WERI-Rb-1 (cell line): ENCODE measurements at regions not wholly inside any gene's neighbourhood (a gene's known extent, or its start where the extent isn't known, plus 50 kb on each side); places are given as distances from the start of the nearest gene placed in this dataset.
"Not testable (repeated sequence)": the region's sequence is repeated elsewhere in the genome, so short reads cannot be mapped to it uniquely, and the experiment has no call there.

Source experiments
- DNase-seq: peaks from one replicate; pipeline ENCODE4 v3.0.0-alpha.2; 2020
- H3K27ac ChIP-seq: fragments of 250-450 bp; sonication (Bioruptor Pico); 2 replicates; pipeline ENCODE4 v1.5.1; 2020; ENCODE audit warnings: mild to moderate bottlenecking, moderate library complexity
- H3K27me3 ChIP-seq: fragments of 250-450 bp; sonication (Bioruptor Pico); 2 replicates; pipeline ENCODE4 v1.5.1; 2021; ENCODE audit warnings: mild to moderate bottlenecking, low read depth, moderate library complexity; ENCODE audit not compliant: insufficient read depth, severe bottlenecking
- H3K36me3 ChIP-seq: fragments of 250-450 bp; sonication (Bioruptor Pico); 2 replicates; pipeline ENCODE4 v1.5.1; 2020; ENCODE audit warnings: mild to moderate bottlenecking, moderate library complexity
- H3K4me3 ChIP-seq: 2 replicates; pipeline ENCODE4 v1.5.1; 2011; ENCODE audit warnings: low read depth, mild to moderate bottlenecking, control low read depth, low read length
- H3K9me3 ChIP-seq: fragments of 250-450 bp; sonication (Bioruptor Pico); 2 replicates; pipeline ENCODE4 v1.5.1; 2021; ENCODE audit warnings: mild to moderate bottlenecking, moderate library complexity; ENCODE audit not compliant: severe bottlenecking
- TF ChIP-seq, protein P1 (sequence below): IDR thresholded peaks from 2 replicates; pipeline ENCODE4 v1.5.1; 2011; ENCODE audit warnings: low read depth, mild to moderate bottlenecking, control low read depth, inconsistent platforms, low read length

DNA sequence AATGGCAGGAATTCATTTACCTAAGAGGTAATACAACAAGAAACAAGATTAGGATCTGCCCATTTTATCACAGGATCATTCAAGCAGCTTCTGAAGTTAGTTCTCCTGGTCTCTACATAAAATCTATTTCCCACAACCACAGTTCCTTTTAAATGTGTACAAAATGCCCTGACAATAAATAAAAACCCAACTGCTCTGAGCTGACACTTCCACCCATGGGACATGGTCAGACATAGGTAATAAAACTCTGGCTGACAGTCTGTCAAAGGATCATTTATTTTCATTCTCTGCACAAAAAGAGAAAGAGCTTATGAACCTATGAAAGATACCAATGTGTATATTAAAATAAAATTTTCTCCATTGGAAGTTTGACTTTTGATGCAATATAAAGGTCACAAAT lies 145.4 kb upstream of the PALMD start:
- no peaks in the 10 kb centered on the region for H3K9me3 ChIP-seq
- no peaks in the 10 kb centered on the region for H3K36me3 ChIP-seq
- H3K27me3 ChIP-seq: no peaks in the 10 kb centered on the region
- no peak overlapping the region for H3K27ac ChIP-seq
- no peak for DNase-seq
- TF ChIP-seq, protein P1, sequence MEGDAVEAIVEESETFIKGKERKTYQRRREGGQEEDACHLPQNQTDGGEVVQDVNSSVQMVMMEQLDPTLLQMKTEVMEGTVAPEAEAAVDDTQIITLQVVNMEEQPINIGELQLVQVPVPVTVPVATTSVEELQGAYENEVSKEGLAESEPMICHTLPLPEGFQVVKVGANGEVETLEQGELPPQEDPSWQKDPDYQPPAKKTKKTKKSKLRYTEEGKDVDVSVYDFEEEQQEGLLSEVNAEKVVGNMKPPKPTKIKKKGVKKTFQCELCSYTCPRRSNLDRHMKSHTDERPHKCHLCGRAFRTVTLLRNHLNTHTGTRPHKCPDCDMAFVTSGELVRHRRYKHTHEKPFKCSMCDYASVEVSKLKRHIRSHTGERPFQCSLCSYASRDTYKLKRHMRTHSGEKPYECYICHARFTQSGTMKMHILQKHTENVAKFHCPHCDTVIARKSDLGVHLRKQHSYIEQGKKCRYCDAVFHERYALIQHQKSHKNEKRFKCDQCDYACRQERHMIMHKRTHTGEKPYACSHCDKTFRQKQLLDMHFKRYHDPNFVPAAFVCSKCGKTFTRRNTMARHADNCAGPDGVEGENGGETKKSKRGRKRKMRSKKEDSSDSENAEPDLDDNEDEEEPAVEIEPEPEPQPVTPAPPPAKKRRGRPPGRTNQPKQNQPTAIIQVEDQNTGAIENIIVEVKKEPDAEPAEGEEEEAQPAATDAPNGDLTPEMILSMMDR: no peak
- no peak overlapping the region for H3K4me3 ChIP-seq

DNA sequence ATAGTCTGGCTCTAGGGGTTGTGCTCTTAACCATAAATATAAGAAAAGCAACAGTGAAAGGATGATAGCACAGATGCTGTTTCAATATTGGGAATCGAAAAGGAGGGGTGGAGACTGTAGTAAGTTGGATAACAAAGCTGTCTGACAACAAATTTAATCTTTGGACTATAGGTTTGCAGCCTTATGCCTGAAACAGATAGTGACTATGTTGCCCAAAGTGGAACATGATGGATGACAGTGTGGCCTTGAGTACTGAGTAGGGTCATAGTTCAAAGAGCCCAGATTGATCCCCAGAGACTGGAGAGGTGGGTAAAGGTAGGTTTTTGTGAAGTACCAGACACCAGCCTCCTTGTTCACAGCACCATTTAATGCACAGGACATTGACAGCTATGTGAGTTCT lies 144.0 kb upstream of the PALMD start:
- TF ChIP-seq, protein P1: no peak
- no peak for DNase-seq
- no peaks in the 10 kb centered on the region for H3K27me3 ChIP-seq

DNA sequence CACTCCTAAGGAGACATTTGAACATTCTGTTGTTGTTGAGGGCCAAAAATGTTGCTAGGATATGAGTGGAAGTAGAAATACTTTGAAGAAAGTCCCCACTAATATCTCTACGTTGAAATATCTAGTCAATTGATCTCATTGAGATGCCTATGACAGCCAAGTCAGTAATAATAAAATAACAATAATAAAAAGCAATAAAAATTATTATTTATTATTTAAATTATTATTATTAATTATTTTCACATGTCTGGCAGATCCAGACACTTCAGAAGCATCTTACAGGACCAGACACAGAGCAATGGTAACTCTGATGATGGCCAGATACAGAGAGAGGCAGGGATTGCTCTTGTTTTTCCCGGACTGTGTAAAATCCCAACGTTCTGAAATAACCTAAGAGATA lies 143.5 kb upstream of the PALMD start:
- no peak overlapping the region for H3K4me3 ChIP-seq
- peaks cover 3% of the 10 kb centered on the region for H3K9me3 ChIP-seq
- H3K27ac ChIP-seq: no peak overlapping the region
- H3K36me3 ChIP-seq: no peaks in the 10 kb centered on the region
- DNase-seq: no peak
- TF ChIP-seq, protein P1: no peak
- no peaks in the 10 kb centered on the region for H3K27me3 ChIP-seq

More for the DNA sequence above, 144.0 kb upstream of the PALMD start:
- Histone ChIP-seq H3K4me3 (no peak overlapping the region), H3K27ac (no peak overlapping the region), H3K36me3 (no peaks in the 10 kb centered on the region), H3K9me3 (peaks cover under 1% of the 10 kb centered on the region)

DNA sequence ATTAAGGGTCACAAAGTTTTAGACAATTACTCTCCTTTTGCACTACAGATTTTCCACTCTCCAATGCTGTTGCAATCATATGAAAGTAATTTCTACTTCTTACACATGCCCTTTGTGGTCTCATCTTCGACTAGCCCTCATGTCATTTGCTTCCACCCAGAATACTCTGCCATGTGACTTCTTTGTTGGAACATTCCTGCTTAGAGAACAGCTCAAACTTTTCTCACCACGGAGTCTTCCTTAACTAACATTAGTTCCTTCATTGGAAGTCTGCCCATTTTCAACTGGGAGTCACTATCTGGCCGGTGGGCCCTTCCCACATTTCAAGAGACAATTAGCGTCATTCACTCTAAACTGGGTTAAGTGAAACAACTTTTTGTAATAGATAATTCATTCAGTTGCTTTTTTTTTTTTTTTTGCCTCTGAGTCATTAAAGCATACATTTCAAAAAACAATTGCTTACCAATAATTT lies 142.6 kb upstream of the PALMD start:
- no peak overlapping the region for H3K4me3 ChIP-seq
- H3K36me3 ChIP-seq: no peaks in the 10 kb centered on the region
- no peaks in the 10 kb centered on the region for H3K27me3 ChIP-seq
- TF ChIP-seq, protein P1: no peak
- H3K27ac ChIP-seq: no peak overlapping the region
- DNase-seq: no peak
- peaks cover 10% of the 10 kb centered on the region for H3K9me3 ChIP-seq

DNA sequence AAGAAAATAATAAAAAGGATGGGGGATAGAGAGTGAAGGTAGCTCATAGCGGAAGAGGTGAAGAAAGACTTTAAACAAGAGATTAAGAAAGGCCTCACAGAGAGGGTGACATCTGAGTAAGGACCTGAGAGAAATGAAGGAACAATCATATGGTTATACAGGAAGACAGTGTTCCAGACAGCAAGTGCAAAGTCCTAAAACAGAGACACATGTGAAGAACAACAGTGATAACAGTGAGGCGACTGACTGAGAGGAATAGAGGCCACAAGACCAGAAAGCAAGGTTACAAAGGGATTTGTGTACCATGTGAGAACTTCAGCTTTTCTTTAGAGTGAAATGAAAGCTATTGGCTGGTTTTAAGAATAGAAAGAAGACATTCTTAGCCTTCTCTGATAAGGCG lies 141.6 kb upstream of the PALMD start:
- Histone ChIP-seq H3K9me3 (peaks cover 15% of the 10 kb centered on the region), H3K36me3 (no peaks in the 10 kb centered on the region), H3K27ac (no peak overlapping the region), H3K27me3 (no peaks in the 10 kb centered on the region), H3K4me3 (no peak overlapping the region)
- DNase-seq: no peak
- TF ChIP-seq, protein P1: no peak

DNA sequence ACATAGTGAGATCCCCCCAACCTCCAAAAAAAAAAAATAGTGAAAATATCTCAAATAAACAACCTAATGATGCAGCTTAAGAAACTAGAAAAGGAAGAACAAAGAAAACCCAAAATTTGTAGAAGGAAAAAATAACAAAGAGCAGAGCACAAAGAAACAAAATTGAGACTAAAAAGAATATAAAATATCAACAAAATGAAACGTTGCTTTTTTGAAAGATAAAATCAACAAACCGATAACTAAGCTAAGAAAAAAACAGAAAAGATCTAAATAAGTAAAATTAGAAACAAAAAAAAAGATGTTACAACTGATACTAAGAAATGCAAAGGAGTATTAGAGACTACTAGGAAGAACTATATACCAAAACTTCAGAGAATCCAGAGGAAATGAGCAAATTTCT lies 139.3 kb upstream of the PALMD start:
- Histone ChIP-seq H3K4me3 (no peak overlapping the region), H3K27ac (no peak overlapping the region), H3K27me3 (no peaks in the 10 kb centered on the region), H3K9me3 (peaks cover 15% of the 10 kb centered on the region), H3K36me3 (no peaks in the 10 kb centered on the region)
- DNase-seq: no peak
- TF ChIP-seq, protein P1: no peak

DNA sequence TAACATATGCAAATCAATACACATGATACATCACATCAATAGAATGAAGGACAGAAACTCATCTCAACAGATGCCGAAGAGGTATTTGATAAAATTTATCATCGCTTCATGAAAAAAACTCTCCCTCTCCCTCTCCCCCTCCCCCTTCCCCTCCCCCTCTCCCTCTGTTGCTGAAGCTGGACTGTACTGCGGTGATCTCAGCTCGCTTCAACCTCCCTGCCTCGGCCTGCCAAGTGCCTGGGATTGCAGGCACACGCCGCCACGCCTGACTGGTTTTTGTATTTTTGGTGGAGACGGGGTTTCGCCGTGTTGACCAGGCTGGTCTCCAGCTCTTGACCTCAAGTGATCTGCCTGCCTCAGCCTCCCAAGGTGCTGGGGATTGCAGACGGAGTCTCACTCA lies 138.5 kb upstream of the PALMD start:
- not testable (repeated sequence) for H3K36me3 ChIP-seq, H3K27me3 ChIP-seq, H3K27ac ChIP-seq, DNase-seq, H3K4me3 ChIP-seq
- H3K9me3 ChIP-seq: peaks cover 15% of the 10 kb centered on the region
